A673 (cell line): ENCODE measurements at regions not wholly inside any gene's neighbourhood (a gene's known extent, or its start where the extent isn't known, plus 50 kb on each side); places are given as distances from the start of the nearest gene placed in this dataset.

Experiments used
- BruUV-seq: library from RNA; stranded (reverse); fragments of 400-500 nt; replicated peaks from 2 replicates; lab custom pipeline; 2021; lab: Mats Ljungman, UMichigan
- CTCF ChIA-PET: fragments of 300-600 bp; sonication (Branson Sonifier 250); formaldehyde crosslinking; loops from one replicate; lab custom pipeline; 2022; ENCODE audit warnings: antibody characterized with exemption; lab: Charles Lee
- POLR2A ChIA-PET: fragments of 300-600 bp; sonication (Branson Sonifier 250); formaldehyde crosslinking; loops from one replicate; lab custom pipeline; 2022; ENCODE audit warnings: antibody characterized with exemption; ENCODE audit not compliant: low non-redundant PET; lab: Charles Lee
- DNase-seq: peaks from one replicate; pipeline ENCODE4 v3.0.0-alpha.2; 2015; ENCODE audit warnings: low spot score
- H3K27ac ChIP-seq: fragments of 200-600 bp; sonication (generic); 2 replicates; pipeline ENCODE4 v1.5.1; 2016; ENCODE audit warnings: mixed run types, low read depth, mild to moderate bottlenecking, mixed read lengths, antibody characterized with exemption, low read length; ENCODE audit not compliant: poor library complexity, severe bottlenecking
- H3K27me3 ChIP-seq: fragments of 200-600 bp; sonication (generic); replicated peaks from 2 replicates; pipeline ENCODE4 v1.6.1; 2017; ENCODE audit warnings: mixed run types, low read depth, mild to moderate bottlenecking, mixed read lengths, antibody characterized with exemption, low read length; ENCODE audit not compliant: insufficient read depth, poor library complexity
- H3K36me3 ChIP-seq: fragments of 200-600 bp; sonication (generic); 2 replicates; pipeline ENCODE4 v1.6.1; 2016; ENCODE audit warnings: mixed run types, mild to moderate bottlenecking, mixed read lengths, antibody characterized with exemption, low read length; ENCODE audit not compliant: insufficient read depth, poor library complexity, severe bottlenecking
- H3K4me1 ChIP-seq: fragments of 200-600 bp; sonication (generic); 2 replicates; pipeline ENCODE4 v1.6.1; 2017; ENCODE audit warnings: mixed run types, mild to moderate bottlenecking, mixed read lengths, antibody characterized with exemption, low read length; ENCODE audit not compliant: insufficient read depth, poor library complexity, severe bottlenecking
- H3K4me3 ChIP-seq: fragments of 200-600 bp; sonication (generic); 2 replicates; pipeline ENCODE4 v1.5.1; 2016; ENCODE audit warnings: low read depth, mixed run types, mild to moderate bottlenecking, mixed read lengths, low read length; ENCODE audit not compliant: poor library complexity, severe bottlenecking
- H3K9me3 ChIP-seq: fragments of 200-600 bp; sonication (generic); 2 replicates; pipeline ENCODE4 v1.6.1; 2016; ENCODE audit warnings: mixed run types, low read depth, mild to moderate bottlenecking, mixed read lengths, antibody characterized with exemption, low read length; ENCODE audit not compliant: poor library complexity, severe bottlenecking
- EZH2 ChIP-seq: fragments of 200-600 bp; sonication (generic); IDR thresholded peaks from 2 replicates; pipeline ENCODE4 v1.6.1; 2017; ENCODE audit warnings: borderline replicate concordance, low read depth, mild to moderate bottlenecking, mixed read lengths, antibody characterized with exemption, low read length; ENCODE audit not compliant: poor library complexity, severe bottlenecking
- intact Hi-C: fragments of 100-400 bp; cut with micrococcal nuclease; formaldehyde crosslinking; loops from one replicate; pipeline ENCODE4 v1.10.0; 2022; ENCODE audit not compliant: unreplicated experiment
- TF ChIP-seq, protein P1 (sequence below): fragments of 300-800, 200-600 bp; sonication (generic); conservative IDR thresholded peaks from 2 replicates; pipeline ENCODE4 v1.5.1; 2017; ENCODE audit warnings: low read depth, mild to moderate bottlenecking, antibody characterized with exemption, low read length, moderate library complexity, mixed read lengths

DNA sequence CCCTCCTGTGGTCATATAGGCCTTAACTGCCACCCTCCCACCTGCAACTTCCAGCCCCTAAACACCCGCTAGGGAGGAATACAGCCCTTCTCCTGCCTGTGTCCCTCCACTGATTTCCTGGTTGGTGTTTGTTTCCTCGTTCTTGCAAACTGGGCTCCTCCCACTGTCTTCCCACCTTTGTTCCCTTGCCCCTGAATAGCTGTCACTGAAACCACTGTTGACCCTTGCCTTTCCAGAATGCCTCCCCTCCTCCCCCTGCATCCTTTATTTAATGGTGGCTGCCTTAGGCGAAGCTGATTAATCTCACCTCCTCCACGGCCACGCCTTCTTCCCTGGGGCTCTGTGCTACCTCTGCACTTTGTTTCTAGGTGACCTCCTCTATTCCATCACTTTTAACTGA, 626.7 kb downstream of the BNC2 start:
- intact Hi-C loops, result no loop called here
- no peaks in the 10 kb centered on the region for H3K9me3 ChIP-seq
- no peaks in the 10 kb centered on the region for H3K27me3 ChIP-seq
- no peak overlapping the region for H3K27ac ChIP-seq
- BruUV-seq, result no TSS peak
- H3K4me3 ChIP-seq, result no peak overlapping the region
- H3K36me3 ChIP-seq, result no peaks in the 10 kb centered on the region
- TF ChIP-seq, protein P1, sequence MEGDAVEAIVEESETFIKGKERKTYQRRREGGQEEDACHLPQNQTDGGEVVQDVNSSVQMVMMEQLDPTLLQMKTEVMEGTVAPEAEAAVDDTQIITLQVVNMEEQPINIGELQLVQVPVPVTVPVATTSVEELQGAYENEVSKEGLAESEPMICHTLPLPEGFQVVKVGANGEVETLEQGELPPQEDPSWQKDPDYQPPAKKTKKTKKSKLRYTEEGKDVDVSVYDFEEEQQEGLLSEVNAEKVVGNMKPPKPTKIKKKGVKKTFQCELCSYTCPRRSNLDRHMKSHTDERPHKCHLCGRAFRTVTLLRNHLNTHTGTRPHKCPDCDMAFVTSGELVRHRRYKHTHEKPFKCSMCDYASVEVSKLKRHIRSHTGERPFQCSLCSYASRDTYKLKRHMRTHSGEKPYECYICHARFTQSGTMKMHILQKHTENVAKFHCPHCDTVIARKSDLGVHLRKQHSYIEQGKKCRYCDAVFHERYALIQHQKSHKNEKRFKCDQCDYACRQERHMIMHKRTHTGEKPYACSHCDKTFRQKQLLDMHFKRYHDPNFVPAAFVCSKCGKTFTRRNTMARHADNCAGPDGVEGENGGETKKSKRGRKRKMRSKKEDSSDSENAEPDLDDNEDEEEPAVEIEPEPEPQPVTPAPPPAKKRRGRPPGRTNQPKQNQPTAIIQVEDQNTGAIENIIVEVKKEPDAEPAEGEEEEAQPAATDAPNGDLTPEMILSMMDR, result no peak
- no peak for TF ChIP-seq EZH2
- no peaks in the 10 kb centered on the region for H3K4me1 ChIP-seq
- CTCF ChIA-PET, result no interaction called here
- POLR2A ChIA-PET, result no interaction called here
- DNase-seq, result no peak

DNA sequence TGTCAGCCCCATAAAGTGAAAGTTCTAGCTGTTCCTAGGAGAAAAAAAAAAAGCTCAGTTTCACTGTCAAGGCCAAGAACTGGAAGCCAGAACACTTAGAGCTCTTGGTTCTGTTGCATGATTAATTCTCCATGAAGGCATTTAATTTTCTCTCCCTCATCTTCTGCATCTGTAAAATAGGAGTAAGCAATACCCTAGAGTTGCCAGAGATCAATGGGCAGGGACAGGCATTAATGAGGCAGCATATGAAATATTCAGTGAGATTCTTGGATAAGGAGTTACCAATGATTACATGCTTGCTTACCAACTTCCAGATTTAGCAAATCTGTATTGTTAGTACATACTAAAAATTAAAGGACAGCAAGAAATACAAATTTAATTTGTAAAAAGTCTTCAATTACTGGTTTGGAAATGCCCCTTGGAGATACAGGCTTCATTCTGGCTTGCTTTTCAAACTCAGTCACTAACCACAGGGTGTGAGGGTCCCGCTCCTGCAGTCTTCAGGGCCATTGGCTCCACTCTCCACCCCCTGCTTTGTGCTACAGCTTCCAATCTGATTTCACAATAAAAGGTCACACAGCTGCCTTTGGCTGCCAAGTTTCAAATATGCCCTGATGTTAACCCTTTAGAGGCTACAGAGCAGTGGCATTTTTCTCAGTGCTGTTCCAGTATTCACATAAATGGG, 624.6 kb downstream of the BNC2 start:
- H3K27me3 ChIP-seq, result no peaks in the 10 kb centered on the region
- H3K4me1 ChIP-seq, result no peaks in the 10 kb centered on the region
- no TSS peak for BruUV-seq
- intact Hi-C loops, result no loop called here
- DNase-seq, result no peak
- ChIA-PET POLR2A (no interaction called here), CTCF (no interaction called here)
- H3K27ac ChIP-seq, result no peak overlapping the region
- H3K36me3 ChIP-seq, result no peaks in the 10 kb centered on the region
- H3K4me3 ChIP-seq, result no peak overlapping the region
- no peaks in the 10 kb centered on the region for H3K9me3 ChIP-seq
- no peak for TF ChIP-seq EZH2
- TF ChIP-seq, protein P1, result no peak

DNA sequence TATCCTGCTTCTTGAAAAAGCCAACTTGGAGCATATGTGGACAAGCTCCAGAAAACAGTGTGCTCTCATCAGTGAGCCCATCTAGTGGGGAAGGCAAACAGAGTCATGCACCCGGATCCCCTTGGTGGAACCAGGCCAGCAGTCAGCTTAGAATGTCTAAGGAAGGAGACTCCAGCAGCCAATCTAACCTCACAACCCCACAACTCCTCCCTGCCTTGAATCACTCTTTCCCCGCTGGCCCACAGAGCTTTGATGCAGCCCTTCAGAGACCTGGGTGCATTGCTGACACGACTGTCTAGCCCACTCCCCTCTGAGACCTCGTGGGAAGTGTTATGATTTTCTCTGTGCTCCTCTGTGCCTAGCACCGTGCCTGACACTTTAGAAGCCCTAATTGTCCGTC, 623.7 kb downstream of the BNC2 start:
- Histone ChIP-seq H3K36me3 (no peaks in the 10 kb centered on the region), H3K27me3 (no peaks in the 10 kb centered on the region), H3K27ac (no peak overlapping the region), H3K4me3 (no peak overlapping the region), H3K9me3 (no peaks in the 10 kb centered on the region), H3K4me1 (no peaks in the 10 kb centered on the region)
- DNase-seq, result no peak
- no TSS peak for BruUV-seq
- TF ChIP-seq, protein P1, result no peak
- TF ChIP-seq EZH2, result no peak
- CTCF ChIA-PET, result no interaction called here
- intact Hi-C loops, result no loop called here
- POLR2A ChIA-PET, result no interaction called here
